HG03060 (cell line): ENCODE measurements at regions not wholly inside any gene's neighbourhood (a gene's known extent, or its start where the extent isn't known, plus 50 kb on each side); places are given as distances from the start of the nearest gene placed in this dataset.
"Not testable (repeated sequence)": the region's sequence is repeated elsewhere in the genome, so short reads cannot be mapped to it uniquely, and the experiment has no call there.

ENCODE experiments used
- ATAC-seq: cut with Tn5 transposase; IDR thresholded peaks from one replicate; pipeline ENCODE4 v1.9.1; 2021; ENCODE audit warnings: low read depth, moderate number of reproducible peaks; ENCODE audit not compliant: unreplicated experiment

GRCh38 chr14:87044807-87045206 lies 948.2 kb downstream of the GALC start:
- ATAC-seq, result no peak

GRCh38 chr14:87043667-87044200 lies 949.2 kb downstream of the GALC start:
- ATAC-seq, result no peak

- no peak for ATAC-seq
Measured at GRCh38 chr14:87042354-87042753, 950.6 kb downstream of the GALC start.

- no peak for ATAC-seq
Measured at GRCh38 chr14:87041290-87042020, 951.5 kb downstream of the GALC start.

GRCh38 chr14:87034680-87035079 lies 958.3 kb downstream of the GALC start:
- ATAC-seq, result no peak

- no peak for ATAC-seq
Measured at GRCh38 chr14:87030197-87030596, 962.8 kb downstream of the GALC start.

- ATAC-seq, result not testable (repeated sequence)
Measured at GRCh38 chr14:87020106-87020505, 972.9 kb downstream of the GALC start.

GRCh38 chr14:87018294-87018693 lies 974.7 kb downstream of the GALC start:
- no peak for ATAC-seq

GRCh38 chr14:87017335-87017734 lies 975.6 kb downstream of the GALC start:
- ATAC-seq, result no peak

GRCh38 chr14:87014856-87015255 lies 978.1 kb downstream of the GALC start:
- ATAC-seq, result no peak

- ATAC-seq, result no peak
Measured at GRCh38 chr14:87013583-87013982, 979.4 kb downstream of the GALC start.

- no peak for ATAC-seq
Measured at GRCh38 chr14:87008965-87009364, 984.0 kb downstream of the GALC start.

GRCh38 chr14:87005280-87005679 lies 987.7 kb downstream of the GALC start:
- ATAC-seq, result no peak

GRCh38 chr14:87002776-87003175 lies 990.2 kb downstream of the GALC start:
- ATAC-seq, result no peak

- ATAC-seq, result no peak
Measured at GRCh38 chr14:87001333-87001732, 991.6 kb downstream of the GALC start.

- no peak for ATAC-seq
Measured at GRCh38 chr14:87000081-87000480, 992.9 kb downstream of the GALC start.

GRCh38 chr14:86999036-86999435 lies 993.9 kb downstream of the GALC start:
- no peak for ATAC-seq

GRCh38 chr14:86997271-86997670 lies 995.7 kb downstream of the GALC start:
- no peak for ATAC-seq

- no peak for ATAC-seq
Measured at GRCh38 chr14:86990396-86990795, 1002.6 kb downstream of the GALC start.

- ATAC-seq, result no peak
Measured at GRCh38 chr14:86989285-86989684, 1003.7 kb downstream of the GALC start.

- no peak for ATAC-seq
Measured at GRCh38 chr14:86987966-86988365, 1005.0 kb downstream of the GALC start.

GRCh38 chr14:86973177-86973576 lies 1019.8 kb downstream of the GALC start:
- no peak for ATAC-seq
